Mucosa of stomach (tissue), 1 donor: ENCODE measurements at regions not wholly inside any gene's neighbourhood (a gene's known extent, or its start where the extent isn't known, plus 50 kb on each side); places are given as distances from the start of the nearest gene placed in this dataset.

ENCODE experiments used
- H3K27me3 ChIP-seq: one replicate; pipeline ENCODE4 v1.7.0; 2013; ENCODE audit warnings: mild to moderate bottlenecking, low read length; ENCODE audit not compliant: control insufficient read depth, insufficient read depth
- H3K36me3 ChIP-seq: one replicate; pipeline ENCODE4 v1.7.0; 2013; ENCODE audit warnings: low read length; ENCODE audit not compliant: control insufficient read depth, insufficient read depth
- H3K4me1 ChIP-seq: one replicate; pipeline ENCODE4 v1.7.0; 2013; ENCODE audit warnings: mild to moderate bottlenecking, low read length; ENCODE audit not compliant: control insufficient read depth, insufficient read depth
- H3K4me3 ChIP-seq: one replicate; pipeline ENCODE4 v1.7.0; 2013; ENCODE audit warnings: low read length
- H3K9ac ChIP-seq: one replicate; pipeline ENCODE4 v1.7.0; 2013; ENCODE audit warnings: mild to moderate bottlenecking, low read length, moderate library complexity
- H3K9me3 ChIP-seq: one replicate; pipeline ENCODE4 v1.7.0; 2013; ENCODE audit warnings: mild to moderate bottlenecking, low read length, moderate library complexity; ENCODE audit not compliant: control insufficient read depth
- donor health status: Pancreatic carcinoma.

DNA sequence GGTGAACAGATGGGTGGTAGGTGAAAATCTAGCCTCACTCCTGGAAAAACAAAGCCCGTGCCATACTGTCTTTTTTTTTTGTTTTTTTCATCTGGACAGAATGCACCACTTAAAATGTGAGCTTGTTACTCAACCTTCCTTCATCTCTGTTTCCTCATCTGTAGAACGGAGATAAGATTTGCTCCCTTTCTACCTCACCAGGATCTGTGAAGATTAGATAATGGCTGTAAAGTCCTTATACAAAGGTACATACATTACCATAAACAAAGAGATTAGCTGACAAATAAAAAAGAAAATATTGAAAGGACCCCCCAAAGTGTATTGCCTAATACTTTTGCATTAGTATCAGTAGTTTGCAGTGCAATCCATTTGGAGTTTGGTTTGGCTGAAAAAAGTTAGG, 75.4 kb upstream of the ZEB2 start:
- Histone ChIP-seq H3K9ac (no peak overlapping the region), H3K4me1 (peaks cover 10% of the 10 kb centered on the region), H3K36me3 (no peaks in the 10 kb centered on the region), H3K9me3 (no peaks in the 10 kb centered on the region), H3K4me3 (no peak overlapping the region), H3K27me3 (no peaks in the 10 kb centered on the region)

DNA sequence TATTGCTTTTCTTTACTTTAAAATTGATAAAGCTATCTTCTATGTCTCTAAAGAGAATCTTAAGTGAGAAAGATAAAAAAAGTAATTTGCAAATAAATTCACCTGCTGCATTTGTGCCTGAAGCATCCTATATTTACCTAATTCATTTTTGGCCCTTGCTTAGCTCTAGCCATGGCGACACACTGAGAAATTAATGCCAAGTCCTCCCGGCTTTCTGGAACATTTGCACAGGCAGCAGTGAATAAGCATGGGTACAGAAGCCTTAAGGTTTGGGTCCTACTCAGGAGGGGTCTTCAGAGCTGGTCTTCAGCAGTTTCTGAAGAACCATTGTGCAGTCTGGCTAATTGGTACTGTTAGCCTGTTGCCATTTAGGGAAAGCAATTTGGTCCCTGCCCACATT, 73.9 kb upstream of the ZEB2 start:
- H3K4me3 ChIP-seq: no peak overlapping the region
- no peaks in the 10 kb centered on the region for H3K27me3 ChIP-seq
- no peaks in the 10 kb centered on the region for H3K9me3 ChIP-seq
- no peaks in the 10 kb centered on the region for H3K36me3 ChIP-seq
- H3K9ac ChIP-seq: no peak overlapping the region
- peaks cover 10% of the 10 kb centered on the region for H3K4me1 ChIP-seq

DNA sequence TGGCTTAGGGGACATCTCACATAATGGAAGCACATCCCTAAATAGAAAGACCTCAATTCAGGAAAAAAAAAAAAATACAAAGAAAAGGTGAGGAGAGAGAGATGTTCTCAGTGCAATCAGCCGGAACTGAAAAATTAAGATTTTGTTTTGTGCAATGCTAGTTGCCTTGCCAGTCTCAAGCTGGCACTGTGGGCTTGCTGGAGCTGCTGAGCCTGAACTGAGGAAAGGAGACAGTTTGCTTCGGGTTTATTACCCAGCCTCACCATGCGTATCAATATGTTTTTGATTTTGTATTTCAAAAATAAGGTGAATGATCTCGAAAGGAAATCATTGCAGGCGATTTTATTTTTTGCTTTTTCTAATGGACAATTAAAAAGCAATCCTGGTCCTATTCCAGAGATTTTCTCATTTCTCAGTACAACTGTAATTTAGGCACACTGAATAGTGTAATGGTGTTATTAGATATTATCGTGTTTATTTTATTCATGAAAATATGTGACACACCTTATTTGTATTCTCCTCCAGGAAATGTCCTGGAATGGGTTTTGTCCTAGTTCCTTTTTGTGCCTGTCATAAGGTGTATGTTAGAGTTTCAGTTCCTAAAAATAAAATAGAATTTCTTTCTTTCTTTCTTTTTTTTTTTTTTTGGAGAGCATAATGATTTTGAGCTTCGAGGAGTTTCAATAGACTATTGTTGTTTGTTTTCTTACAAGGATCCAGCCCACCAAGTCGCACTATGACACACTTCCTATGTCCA, 72.8 kb upstream of the ZEB2 start:
- Histone ChIP-seq H3K4me3 (no peak overlapping the region), H3K4me1 (peaks cover 10% of the 10 kb centered on the region), H3K9ac (no peak overlapping the region), H3K27me3 (no peaks in the 10 kb centered on the region), H3K36me3 (no peaks in the 10 kb centered on the region), H3K9me3 (no peaks in the 10 kb centered on the region)

DNA sequence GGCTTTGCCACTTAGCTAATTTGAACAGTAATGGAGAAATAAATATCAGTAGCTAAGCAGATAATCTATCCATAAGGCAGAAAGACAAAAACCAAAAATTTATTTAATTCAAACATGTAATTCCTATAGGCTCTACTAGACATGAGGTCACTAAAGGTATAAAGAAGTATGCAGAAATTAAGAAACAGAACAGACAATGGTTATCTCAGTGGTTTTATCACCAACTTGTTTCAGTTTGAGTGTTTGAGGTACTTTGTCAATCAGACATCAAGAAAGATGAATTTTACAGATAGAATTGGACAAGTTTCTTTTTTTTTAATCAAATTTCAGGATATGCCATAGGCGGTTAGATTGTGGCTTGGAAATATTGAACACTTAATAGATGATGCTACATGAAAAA, 67.4 kb upstream of the ZEB2 start:
- no peak overlapping the region for H3K4me3 ChIP-seq
- no peaks in the 10 kb centered on the region for H3K27me3 ChIP-seq
- no peaks in the 10 kb centered on the region for H3K9me3 ChIP-seq
- no peaks in the 10 kb centered on the region for H3K36me3 ChIP-seq
- no peak overlapping the region for H3K9ac ChIP-seq
- H3K4me1 ChIP-seq: peaks cover 8% of the 10 kb centered on the region

DNA sequence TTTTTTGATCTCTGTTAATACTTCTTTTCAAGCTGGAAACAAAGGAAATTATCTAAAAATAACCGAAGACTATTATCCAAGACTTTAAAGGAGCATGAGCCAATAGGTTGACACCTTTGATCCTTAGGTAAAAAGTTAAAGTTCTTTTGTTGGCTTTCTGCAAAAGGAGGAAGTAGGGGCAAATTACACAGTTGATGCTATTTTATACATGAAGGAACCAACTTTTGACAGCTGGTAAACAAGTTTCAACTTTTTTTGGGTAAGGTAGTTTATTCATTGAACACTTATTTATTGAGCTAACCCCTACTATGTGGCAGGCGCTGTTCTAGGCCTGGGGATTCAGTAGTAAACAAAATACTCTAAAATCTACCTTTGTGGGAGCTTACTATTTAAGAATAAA, 66.6 kb upstream of the ZEB2 start:
- no peak overlapping the region for H3K4me3 ChIP-seq
- no peaks in the 10 kb centered on the region for H3K36me3 ChIP-seq
- H3K27me3 ChIP-seq: no peaks in the 10 kb centered on the region
- H3K9me3 ChIP-seq: no peaks in the 10 kb centered on the region
- no peak overlapping the region for H3K9ac ChIP-seq
- peaks cover 14% of the 10 kb centered on the region for H3K4me1 ChIP-seq

DNA sequence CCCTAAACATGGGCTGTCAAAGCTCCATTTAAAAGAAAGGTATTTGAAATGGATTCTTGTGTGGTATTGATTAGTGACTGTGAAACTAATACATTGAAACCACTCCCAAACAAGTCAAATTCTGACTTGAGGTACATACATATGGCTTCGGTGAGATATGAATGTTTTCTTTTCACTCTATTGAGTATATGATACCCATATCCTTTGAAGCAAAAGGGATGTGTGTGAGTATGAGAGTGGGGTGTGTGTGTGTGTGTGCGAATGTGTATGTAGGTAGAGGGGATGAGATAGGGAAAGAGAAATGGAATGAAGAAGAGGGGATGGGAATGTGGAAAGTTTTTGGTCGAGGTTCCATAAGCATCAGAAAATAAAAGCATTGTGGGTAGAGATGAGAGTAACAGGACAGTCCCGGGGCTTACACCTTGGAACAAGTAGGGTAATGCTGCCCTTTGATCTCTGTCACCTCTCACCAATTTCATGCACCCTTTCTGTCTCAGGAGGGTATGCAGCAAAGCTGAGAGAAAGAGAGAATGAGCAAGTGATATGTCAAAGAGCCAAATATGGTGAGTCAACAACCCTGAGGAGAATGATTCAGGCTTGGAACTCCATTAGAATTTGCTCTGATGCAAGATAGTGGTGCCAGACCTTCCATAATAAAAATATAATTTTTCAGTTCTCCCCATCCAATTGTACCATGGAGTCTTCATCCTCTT, 64.0 kb upstream of the ZEB2 start:
- Histone ChIP-seq H3K4me1 (peaks cover 14% of the 10 kb centered on the region), H3K9ac (no peak overlapping the region), H3K27me3 (no peaks in the 10 kb centered on the region), H3K9me3 (no peaks in the 10 kb centered on the region), H3K4me3 (no peak overlapping the region), H3K36me3 (no peaks in the 10 kb centered on the region)

DNA sequence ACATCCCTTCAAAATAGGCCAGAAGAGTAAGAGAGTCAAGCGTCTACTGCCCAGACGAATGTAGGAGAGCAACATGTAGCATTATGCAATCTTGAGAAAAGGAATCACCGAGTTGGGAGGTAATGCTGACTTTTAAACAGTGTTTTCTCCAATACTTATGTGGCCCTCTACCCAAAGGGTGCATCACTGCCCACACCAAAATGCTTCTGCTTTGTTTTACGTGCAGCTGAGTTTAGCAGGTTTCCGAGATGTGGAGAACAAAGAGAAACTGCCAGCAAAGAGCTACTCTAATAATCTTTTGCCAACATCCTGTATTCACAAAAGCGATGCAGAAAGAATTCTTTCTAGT, 63.4 kb upstream of the ZEB2 start:
- no peak overlapping the region for H3K4me3 ChIP-seq
- H3K27me3 ChIP-seq: no peaks in the 10 kb centered on the region
- peaks cover 14% of the 10 kb centered on the region for H3K4me1 ChIP-seq
- H3K9me3 ChIP-seq: no peaks in the 10 kb centered on the region
- no peaks in the 10 kb centered on the region for H3K36me3 ChIP-seq
- H3K9ac ChIP-seq: no peak overlapping the region

DNA sequence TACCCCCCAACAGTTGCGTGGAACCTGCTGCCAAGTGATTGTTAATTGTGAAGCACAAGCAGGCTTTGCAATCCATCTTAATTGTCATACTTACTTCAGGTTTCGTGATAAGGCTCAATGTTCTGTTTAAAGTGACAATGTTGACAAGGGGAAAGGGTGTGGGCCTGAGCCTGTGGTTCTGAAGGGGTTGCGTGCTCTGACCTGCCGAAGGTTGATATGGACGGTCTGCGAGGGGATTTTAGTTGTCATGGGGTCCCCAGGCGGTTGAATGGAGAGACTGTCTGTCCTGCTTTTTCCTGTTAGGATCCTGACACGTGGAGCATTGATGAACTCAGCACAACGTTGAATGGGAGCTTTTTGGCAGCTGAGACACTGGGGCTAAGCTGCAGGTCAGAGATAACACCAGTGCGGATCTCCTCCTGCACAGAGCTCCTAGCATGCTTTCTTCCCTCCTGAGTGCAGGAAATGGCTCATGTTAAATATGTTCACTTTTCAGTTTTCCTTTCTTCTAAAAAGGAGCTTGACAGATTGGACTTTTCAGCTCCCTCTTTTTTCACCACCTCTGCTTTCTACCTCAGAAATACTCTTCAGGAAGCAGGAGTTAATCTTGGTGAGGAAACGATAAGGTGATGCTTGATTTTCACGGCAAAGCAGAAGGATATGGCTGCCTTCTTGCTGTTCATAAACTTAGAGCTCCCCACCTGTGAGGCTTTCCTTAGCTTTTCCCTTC, 62.9 kb upstream of the ZEB2 start:
- Histone ChIP-seq H3K9me3 (no peaks in the 10 kb centered on the region), H3K4me1 (peaks cover 14% of the 10 kb centered on the region), H3K4me3 (no peak overlapping the region), H3K27me3 (no peaks in the 10 kb centered on the region), H3K9ac (no peak overlapping the region), H3K36me3 (no peaks in the 10 kb centered on the region)

DNA sequence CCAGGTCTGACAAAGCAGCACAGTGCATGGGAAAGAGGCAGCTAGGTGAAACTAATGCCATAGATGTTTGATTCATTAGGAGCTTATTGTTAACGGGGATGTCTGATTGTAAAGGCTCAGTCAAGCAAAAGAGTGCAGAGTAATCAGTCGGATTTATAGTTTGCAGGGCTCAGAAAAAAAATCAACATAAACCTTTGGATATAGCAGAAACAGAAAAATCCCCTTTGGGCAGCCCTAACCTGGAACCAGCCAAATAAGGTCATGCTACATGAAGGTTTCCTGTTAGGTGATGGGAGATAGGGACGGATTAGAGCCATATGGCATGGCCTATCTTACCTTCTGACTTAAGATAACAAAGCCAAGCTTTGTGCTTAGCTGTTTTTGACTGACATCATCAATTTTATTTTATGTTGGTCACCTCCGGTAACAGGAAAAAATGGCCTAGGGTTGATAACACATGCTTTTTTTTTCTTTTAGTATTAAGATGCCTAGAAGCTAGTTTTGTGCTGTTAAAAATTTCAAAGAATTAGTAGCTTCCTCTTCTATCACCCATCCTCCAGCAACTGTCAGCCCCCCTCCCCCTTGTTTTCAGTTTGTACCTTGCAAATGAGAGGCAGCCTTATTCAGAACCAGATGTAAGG, 60.7 kb upstream of the ZEB2 start:
- Histone ChIP-seq H3K4me3 (no peak overlapping the region), H3K36me3 (no peaks in the 10 kb centered on the region), H3K4me1 (peaks cover 14% of the 10 kb centered on the region), H3K9me3 (no peaks in the 10 kb centered on the region), H3K9ac (no peak overlapping the region), H3K27me3 (no peaks in the 10 kb centered on the region)

DNA sequence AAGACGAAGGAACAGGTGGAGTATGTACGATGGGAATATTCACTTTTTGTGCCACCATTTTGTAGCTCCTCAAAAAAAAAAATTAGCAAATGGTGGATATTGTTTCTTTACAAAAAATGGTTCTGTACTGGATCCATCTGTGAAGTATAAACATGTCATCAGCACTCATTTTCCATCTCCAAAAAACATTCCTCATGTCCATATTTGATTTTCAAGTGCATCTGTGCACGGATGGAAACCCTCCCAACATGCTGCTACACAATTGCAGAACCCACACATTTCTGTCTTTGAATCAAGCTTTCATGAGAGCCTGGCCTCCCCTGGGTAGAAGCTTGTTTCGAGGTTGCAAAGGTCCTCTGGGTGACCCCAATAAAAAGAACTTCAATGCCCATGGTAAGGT, 59.6 kb upstream of the ZEB2 start:
- H3K36me3 ChIP-seq: no peaks in the 10 kb centered on the region
- no peaks in the 10 kb centered on the region for H3K27me3 ChIP-seq
- H3K9ac ChIP-seq: no peak overlapping the region
- no peaks in the 10 kb centered on the region for H3K9me3 ChIP-seq
- H3K4me1 ChIP-seq: peaks cover 14% of the 10 kb centered on the region
- no peak overlapping the region for H3K4me3 ChIP-seq

DNA sequence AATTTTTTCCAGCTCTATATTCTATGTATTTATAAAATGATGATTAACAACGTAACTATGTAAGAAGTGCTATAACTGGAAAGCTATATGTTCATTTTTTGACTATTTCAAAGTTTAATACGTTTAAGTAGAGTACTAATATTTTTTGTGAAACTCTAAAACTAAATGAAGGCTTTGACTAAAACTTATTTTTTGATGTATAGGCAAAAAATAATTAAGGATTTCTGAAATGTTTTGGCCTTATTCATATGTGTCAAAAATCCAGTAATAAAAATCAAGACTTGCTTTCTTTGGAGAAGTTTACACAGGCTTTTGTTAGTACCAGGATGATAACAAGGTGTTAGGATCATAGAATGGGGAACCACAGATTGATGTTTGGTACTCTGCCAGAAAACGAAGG, 58.2 kb upstream of the ZEB2 start:
- H3K9ac ChIP-seq: no peak overlapping the region
- no peaks in the 10 kb centered on the region for H3K27me3 ChIP-seq
- H3K36me3 ChIP-seq: no peaks in the 10 kb centered on the region
- H3K9me3 ChIP-seq: no peaks in the 10 kb centered on the region
- peaks cover 14% of the 10 kb centered on the region for H3K4me1 ChIP-seq
- no peak overlapping the region for H3K4me3 ChIP-seq

DNA sequence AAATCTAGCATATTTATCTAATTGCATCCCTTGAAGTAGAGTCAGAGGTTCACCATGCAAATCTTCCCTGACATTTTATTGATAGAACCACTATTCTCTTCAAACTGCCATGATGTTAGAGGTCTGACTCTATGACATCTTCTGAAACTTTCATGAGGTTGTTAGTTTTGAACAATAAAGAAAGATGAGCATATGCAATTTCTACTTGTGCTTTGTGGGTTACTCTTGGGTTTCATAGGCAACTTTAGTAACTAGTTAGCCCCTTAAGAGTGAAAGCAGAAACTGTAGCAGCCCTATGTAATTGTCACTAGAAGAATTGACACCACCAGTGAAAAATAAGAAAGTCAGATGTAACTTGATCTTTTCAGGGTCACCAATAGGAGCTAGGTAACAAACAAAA, 53.1 kb upstream of the ZEB2 start:
- H3K4me3 ChIP-seq: no peak overlapping the region
- H3K27me3 ChIP-seq: no peaks in the 10 kb centered on the region
- no peaks in the 10 kb centered on the region for H3K4me1 ChIP-seq
- no peaks in the 10 kb centered on the region for H3K9me3 ChIP-seq
- H3K9ac ChIP-seq: no peak overlapping the region
- H3K36me3 ChIP-seq: no peaks in the 10 kb centered on the region
